ENCODE measurements at regions not wholly inside any gene's neighbourhood (a gene's known extent, or its start where the extent isn't known, plus 50 kb on each side); places are given as distances from the start of the nearest gene placed in this dataset.

DNA sequence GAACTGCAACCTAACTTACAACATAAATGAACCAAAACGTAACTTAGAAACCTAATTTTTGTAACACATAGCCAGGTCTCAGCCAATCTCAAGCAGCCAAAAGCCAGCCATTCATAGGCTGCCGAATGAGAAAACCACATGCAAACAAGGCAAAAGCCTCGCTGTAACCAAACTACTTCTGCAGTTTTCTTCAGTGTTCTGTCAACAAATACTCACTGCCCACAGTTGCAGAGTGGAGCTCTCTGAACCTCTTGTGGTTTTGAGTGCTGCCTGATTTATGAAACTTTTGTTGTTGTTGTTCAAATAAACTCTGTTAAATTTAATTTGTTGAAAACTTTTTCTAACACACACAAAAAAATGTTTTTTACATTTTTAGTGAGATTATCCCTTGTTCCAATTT lies 251.2 kb downstream of the PAPSS1 start:
- no peak overlapping the region for H3K4me3 ChIP-seq (replicated peaks; ENCODE audit: low read depth, low read length)
- no peak for DNase-seq (ENCODE audit: extremely low read depth, insufficient read length)
- TF ChIP-seq, protein P1, sequence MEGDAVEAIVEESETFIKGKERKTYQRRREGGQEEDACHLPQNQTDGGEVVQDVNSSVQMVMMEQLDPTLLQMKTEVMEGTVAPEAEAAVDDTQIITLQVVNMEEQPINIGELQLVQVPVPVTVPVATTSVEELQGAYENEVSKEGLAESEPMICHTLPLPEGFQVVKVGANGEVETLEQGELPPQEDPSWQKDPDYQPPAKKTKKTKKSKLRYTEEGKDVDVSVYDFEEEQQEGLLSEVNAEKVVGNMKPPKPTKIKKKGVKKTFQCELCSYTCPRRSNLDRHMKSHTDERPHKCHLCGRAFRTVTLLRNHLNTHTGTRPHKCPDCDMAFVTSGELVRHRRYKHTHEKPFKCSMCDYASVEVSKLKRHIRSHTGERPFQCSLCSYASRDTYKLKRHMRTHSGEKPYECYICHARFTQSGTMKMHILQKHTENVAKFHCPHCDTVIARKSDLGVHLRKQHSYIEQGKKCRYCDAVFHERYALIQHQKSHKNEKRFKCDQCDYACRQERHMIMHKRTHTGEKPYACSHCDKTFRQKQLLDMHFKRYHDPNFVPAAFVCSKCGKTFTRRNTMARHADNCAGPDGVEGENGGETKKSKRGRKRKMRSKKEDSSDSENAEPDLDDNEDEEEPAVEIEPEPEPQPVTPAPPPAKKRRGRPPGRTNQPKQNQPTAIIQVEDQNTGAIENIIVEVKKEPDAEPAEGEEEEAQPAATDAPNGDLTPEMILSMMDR (IDR thresholded peaks at IDR 0.05; ENCODE audit: insufficient read depth, low read length, poor library complexity, severe bottlenecking): no peak
- no peaks in the 10 kb centered on the region for H3K27me3 ChIP-seq (replicated peaks; ENCODE audit: control insufficient read depth, insufficient read depth, low read length)
- no peaks in the 10 kb centered on the region for H3K36me3 ChIP-seq (ENCODE audit: control insufficient read depth, insufficient read depth, low read length)

- H3K27me3 ChIP-seq (replicated peaks; ENCODE audit: control insufficient read depth, insufficient read depth, low read length): no peaks in the 10 kb centered on the region
- H3K36me3 ChIP-seq (ENCODE audit: control insufficient read depth, insufficient read depth, low read length): no peaks in the 10 kb centered on the region
- TF ChIP-seq, protein P1 (IDR thresholded peaks at IDR 0.05; ENCODE audit: insufficient read depth, low read length, poor library complexity, severe bottlenecking): no peak
- no peak for DNase-seq (ENCODE audit: extremely low read depth, insufficient read length)
- no peak overlapping the region for H3K4me3 ChIP-seq (replicated peaks; ENCODE audit: low read depth, low read length)
Measured at GRCh38 chr4:107468156-107468555, 251.9 kb downstream of the PAPSS1 start.

DNA sequence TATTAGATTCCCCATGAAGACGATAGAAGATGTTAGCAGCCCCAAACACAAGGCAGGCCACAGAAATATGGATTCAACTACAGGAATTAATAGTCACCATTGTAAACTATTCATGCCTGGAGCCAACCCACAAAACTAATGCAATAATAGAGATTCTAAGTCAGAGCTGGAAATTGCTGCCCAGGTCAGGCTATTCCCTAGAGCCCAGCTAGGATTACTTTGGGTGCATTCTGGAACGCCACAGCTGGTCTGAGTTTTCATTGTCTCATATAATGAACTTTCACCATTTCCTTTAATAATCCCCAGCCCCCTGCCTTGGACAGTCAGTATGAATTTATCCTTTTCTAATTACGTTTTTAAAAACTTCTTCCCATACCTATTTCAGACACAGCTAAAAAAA lies 252.6 kb downstream of the PAPSS1 start:
- H3K36me3 ChIP-seq (ENCODE audit: control insufficient read depth, insufficient read depth, low read length): no peaks in the 10 kb centered on the region
- TF ChIP-seq, protein P1 (IDR thresholded peaks at IDR 0.05; ENCODE audit: insufficient read depth, low read length, poor library complexity, severe bottlenecking): no peak
- no peaks in the 10 kb centered on the region for H3K27me3 ChIP-seq (replicated peaks; ENCODE audit: control insufficient read depth, insufficient read depth, low read length)
- H3K4me3 ChIP-seq (replicated peaks; ENCODE audit: low read depth, low read length): no peak overlapping the region
- DNase-seq (ENCODE audit: extremely low read depth, insufficient read length): no peak

DNA sequence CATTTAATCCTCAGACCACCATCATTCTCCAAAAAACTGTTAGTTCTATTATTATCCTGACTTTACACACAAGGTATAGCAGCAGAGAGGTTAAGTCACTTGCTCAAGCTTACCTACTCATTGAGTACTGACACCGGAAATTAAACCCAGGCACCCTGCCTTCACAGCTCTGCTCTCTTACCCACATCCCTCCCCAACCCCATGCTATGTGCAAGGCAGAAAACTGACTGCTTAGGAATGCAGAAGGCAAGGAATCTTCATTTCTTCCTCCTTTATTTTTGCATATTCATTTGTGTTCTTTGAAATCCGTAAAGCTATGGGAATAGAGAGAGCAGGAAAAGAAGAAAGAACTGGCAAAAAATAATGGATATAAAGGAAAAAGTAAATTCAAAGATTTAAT lies 261.8 kb downstream of the PAPSS1 start:
- TF ChIP-seq, protein P1 (IDR thresholded peaks at IDR 0.05; ENCODE audit: insufficient read depth, low read length, poor library complexity, severe bottlenecking): no peak
- DNase-seq (ENCODE audit: extremely low read depth, insufficient read length): no peak
- no peaks in the 10 kb centered on the region for H3K27me3 ChIP-seq (replicated peaks; ENCODE audit: control insufficient read depth, insufficient read depth, low read length)
- H3K36me3 ChIP-seq (ENCODE audit: control insufficient read depth, insufficient read depth, low read length): no peaks in the 10 kb centered on the region
- H3K4me3 ChIP-seq (replicated peaks; ENCODE audit: low read depth, low read length): no peak overlapping the region

DNA sequence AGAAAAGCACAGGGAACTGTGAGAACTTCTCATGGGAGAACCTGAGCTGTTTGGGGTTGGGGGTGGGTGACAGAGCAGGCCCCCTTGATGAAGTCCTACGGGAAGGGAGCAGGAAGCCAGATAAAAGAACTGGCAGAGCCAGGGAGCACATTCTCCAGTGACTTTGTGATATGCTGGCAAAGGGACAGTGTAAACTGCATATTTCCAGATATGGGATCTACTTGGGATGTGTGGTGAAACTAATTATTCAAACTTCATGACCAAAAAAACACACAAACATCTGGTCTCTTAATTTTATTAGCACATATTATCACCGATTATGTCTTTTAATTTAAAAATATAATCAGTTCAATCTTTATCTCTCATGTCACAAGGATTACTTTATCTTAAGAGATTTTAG lies 266.0 kb downstream of the PAPSS1 start:
- Histone ChIP-seq H3K36me3 (ENCODE audit: control insufficient read depth, insufficient read depth, low read length) (no peaks in the 10 kb centered on the region), H3K4me3 (replicated peaks; ENCODE audit: low read depth, low read length) (no peak overlapping the region), H3K27me3 (replicated peaks; ENCODE audit: control insufficient read depth, insufficient read depth, low read length) (no peaks in the 10 kb centered on the region)
- no peak for DNase-seq (ENCODE audit: extremely low read depth, insufficient read length)
- TF ChIP-seq, protein P1 (IDR thresholded peaks at IDR 0.05; ENCODE audit: insufficient read depth, low read length, poor library complexity, severe bottlenecking): no peak
